ENCODE measurements at regions not wholly inside any gene's neighbourhood (a gene's known extent, or its start where the extent isn't known, plus 50 kb on each side); places are given as distances from the start of the nearest gene placed in this dataset.

DNA sequence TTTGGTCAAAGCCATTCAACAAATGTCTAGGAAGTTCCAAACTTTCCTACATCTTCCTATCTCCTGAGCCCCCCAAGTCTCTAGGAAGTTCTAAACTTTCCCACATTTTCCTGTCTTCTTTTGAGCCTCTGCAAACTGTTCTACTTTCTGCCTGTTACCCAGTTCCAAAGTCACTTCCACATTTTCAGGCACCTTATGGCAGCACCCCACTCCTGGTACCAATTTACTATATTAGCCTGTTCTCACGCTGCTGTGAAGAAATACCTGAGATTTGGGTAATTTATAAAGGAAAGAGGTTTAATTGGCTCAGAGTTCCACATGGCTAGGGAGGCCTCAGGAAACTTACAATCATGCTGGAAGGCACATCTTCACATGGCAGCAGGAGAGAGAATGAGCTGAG is 869.2 kb downstream of the TDRD15 start:
- TF ChIP-seq, protein P1, sequence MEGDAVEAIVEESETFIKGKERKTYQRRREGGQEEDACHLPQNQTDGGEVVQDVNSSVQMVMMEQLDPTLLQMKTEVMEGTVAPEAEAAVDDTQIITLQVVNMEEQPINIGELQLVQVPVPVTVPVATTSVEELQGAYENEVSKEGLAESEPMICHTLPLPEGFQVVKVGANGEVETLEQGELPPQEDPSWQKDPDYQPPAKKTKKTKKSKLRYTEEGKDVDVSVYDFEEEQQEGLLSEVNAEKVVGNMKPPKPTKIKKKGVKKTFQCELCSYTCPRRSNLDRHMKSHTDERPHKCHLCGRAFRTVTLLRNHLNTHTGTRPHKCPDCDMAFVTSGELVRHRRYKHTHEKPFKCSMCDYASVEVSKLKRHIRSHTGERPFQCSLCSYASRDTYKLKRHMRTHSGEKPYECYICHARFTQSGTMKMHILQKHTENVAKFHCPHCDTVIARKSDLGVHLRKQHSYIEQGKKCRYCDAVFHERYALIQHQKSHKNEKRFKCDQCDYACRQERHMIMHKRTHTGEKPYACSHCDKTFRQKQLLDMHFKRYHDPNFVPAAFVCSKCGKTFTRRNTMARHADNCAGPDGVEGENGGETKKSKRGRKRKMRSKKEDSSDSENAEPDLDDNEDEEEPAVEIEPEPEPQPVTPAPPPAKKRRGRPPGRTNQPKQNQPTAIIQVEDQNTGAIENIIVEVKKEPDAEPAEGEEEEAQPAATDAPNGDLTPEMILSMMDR (conservative IDR thresholded peaks at IDR 0.05 in 1 of 2, IDR thresholded peaks at IDR 0.05 in 1 of 2; ENCODE audit: low read depth in 1 of 2, low read length in 2 of 2): no peak
- no peak for TF ChIP-seq EZH2 (IDR thresholded peaks at IDR 0.05; ENCODE audit: low read length, missing control alignments)
